Neutrophil (primary cell): ENCODE measurements at regions not wholly inside any gene's neighbourhood (a gene's known extent, or its start where the extent isn't known, plus 50 kb on each side); places are given as distances from the start of the nearest gene placed in this dataset.

Experiments used
- H3K27ac ChIP-seq: fragments of 200-600 bp; sonication (generic); 2 replicates; pipeline ENCODE4 v1.5.1; 2016; ENCODE audit warnings: mild to moderate bottlenecking, moderate library complexity
- H3K27me3 ChIP-seq: fragments of 200-600 bp; sonication (generic); 2 replicates; pipeline ENCODE4 v1.6.0; 2016; ENCODE audit warnings: mild to moderate bottlenecking
- H3K36me3 ChIP-seq: fragments of 200-600 bp; sonication (generic); 2 replicates; pipeline ENCODE4 v1.5.1; 2017
- H3K4me1 ChIP-seq, 2 experiments: fragments of 200-600 bp in 1 of 2; sonication (generic) in 1 of 2; 1 replicate in 1 of 2; 2 replicates in 1 of 2; pipeline versions ENCODE4 v1.5.1 to v1.6.1; 2013 to 2016; ENCODE audit warnings: low read depth in 1 of 2, low read length in 1 of 2, mild to moderate bottlenecking in 1 of 2, moderate library complexity in 1 of 2; ENCODE audit not compliant: control insufficient read depth in 1 of 2, insufficient read depth in 1 of 2
- H3K4me3 ChIP-seq, 2 experiments: fragments of 200-600 bp in 1 of 2; sonication (generic) in 1 of 2; 1 replicate in 1 of 2; 2 replicates in 1 of 2; pipeline ENCODE4 v1.5.1; 2013 to 2016; ENCODE audit warnings: low read depth in 1 of 2, low read length in 1 of 2, mild to moderate bottlenecking in 1 of 2, moderate library complexity in 1 of 2
- H3K9me3 ChIP-seq: fragments of 200-600 bp; sonication (generic); 2 replicates; pipeline ENCODE4 v1.5.1; 2016
- CTCF ChIP-seq: fragments of 200-600 bp; sonication (generic); IDR thresholded peaks from 2 replicates; pipeline ENCODE4 v1.5.1; 2016; ENCODE audit warnings: antibody characterized with exemption

DNA sequence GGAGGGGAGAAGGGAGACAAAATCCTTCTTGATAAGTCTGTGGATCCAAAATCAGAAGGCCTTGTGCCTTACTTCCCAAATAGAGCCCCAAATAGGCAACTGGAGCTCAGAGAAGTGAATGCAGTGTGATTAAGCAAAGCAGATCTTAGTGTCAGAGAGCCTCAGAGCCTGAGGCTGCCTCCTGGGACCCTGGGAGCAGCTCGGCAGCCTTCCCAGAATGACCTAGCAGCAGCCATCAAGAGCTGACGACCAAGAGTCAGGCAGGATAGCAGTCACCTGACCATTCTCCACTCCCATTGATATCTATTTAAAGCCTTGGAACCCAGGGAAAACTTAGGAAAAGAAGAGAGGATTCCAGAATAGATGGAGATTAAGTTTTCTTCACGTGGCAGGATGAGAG, 78.0 kb upstream of the SMYD2 start:
- H3K4me3 ChIP-seq: no peak overlapping the region
- H3K9me3 ChIP-seq: no peaks in the 10 kb centered on the region
- H3K36me3 ChIP-seq: no peaks in the 10 kb centered on the region
- TF ChIP-seq CTCF: no peak
- H3K4me1 ChIP-seq: no peaks in the 10 kb centered on the region
- no peak overlapping the region for H3K27ac ChIP-seq
- peaks cover 8% of the 10 kb centered on the region for H3K27me3 ChIP-seq

DNA sequence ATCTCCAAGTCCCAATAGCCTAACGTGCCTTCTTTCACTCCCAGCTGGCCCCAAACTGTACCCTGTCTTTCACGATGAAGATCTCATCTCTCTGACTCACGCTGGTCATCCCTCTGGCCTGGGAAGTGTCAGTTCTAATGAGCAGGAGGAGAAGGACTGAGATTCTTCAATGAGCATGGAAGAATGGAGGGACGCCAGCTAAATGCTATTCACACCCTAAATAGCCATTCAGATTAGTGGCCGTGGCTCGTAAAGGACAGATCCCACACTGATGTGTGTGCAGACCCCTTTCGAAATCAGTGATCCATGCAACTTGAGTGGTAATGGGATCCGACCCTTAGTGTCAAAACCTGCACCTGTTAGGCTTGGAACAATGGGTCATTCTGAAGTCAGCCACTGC, 75.9 kb upstream of the SMYD2 start:
- no peak overlapping the region for H3K27ac ChIP-seq
- no peak overlapping the region for H3K4me3 ChIP-seq
- no peaks in the 10 kb centered on the region for H3K36me3 ChIP-seq
- peaks cover 8% of the 10 kb centered on the region for H3K27me3 ChIP-seq
- H3K9me3 ChIP-seq: no peaks in the 10 kb centered on the region
- TF ChIP-seq CTCF: no peak
- peaks cover 0 to 5% of the 10 kb centered on the region in 2 experiments for H3K4me1 ChIP-seq

DNA sequence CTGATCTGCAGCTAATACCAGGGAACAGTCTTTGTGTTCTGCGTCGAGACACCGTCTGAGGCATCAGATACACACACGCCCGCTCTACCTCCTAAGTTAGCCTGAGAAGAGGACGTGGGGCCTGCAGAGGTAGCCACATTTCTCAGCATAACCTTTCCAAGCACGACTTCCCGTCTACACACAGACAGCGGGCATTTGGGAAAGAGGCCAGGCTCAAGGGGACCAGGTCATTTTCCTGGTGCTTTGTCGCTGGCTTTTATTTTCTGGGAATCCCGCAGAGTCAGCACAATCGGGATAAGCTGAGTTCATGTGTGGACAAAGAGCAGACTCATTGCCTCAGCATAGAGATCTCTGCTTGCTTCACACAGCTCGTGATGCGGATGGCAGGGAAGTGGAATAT, 72.5 kb upstream of the SMYD2 start:
- TF ChIP-seq CTCF: no peak
- Histone ChIP-seq H3K4me3 (no peak overlapping the region), H3K9me3 (no peaks in the 10 kb centered on the region), H3K36me3 (no peaks in the 10 kb centered on the region), H3K4me1 (peaks cover 0 to 5% of the 10 kb centered on the region in 2 experiments), H3K27me3 (peaks cover 14% of the 10 kb centered on the region), H3K27ac (no peak overlapping the region)

GRCh38 chr1:214209260-214209808, 71.6 kb upstream of the SMYD2 start:
- no peaks in the 10 kb centered on the region for H3K36me3 ChIP-seq
- no peak overlapping the region for H3K4me3 ChIP-seq
- no peak for TF ChIP-seq CTCF
- H3K4me1 ChIP-seq: peaks cover 0 to 5% of the 10 kb centered on the region in 2 experiments
- peaks cover 23% of the 10 kb centered on the region for H3K27me3 ChIP-seq
- H3K9me3 ChIP-seq: no peaks in the 10 kb centered on the region
- H3K27ac ChIP-seq: no peak overlapping the region

DNA sequence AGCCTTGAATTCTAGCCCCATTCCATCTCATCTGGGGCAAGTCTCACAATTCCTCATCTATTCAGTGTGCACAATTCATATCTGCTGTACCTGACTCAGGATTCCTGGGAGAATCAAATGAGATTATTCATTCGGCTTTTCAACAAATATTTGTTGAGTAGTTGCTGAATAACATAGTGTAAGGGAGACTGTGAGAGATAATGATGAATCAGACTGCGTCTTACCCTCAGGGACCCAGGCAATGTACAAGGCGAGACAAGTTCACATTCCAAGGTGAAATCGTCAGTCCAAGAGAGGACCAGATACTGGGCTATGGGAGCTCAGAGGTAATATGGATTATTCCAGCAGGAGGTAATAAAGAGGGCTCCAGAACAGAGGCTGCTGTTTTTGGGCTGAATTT, 67.8 kb upstream of the SMYD2 start:
- no peak for TF ChIP-seq CTCF
- Histone ChIP-seq H3K9me3 (no peaks in the 10 kb centered on the region), H3K36me3 (no peaks in the 10 kb centered on the region), H3K27ac (no peak overlapping the region), H3K4me3 (no peak overlapping the region), H3K4me1 (peaks cover 0 to 5% of the 10 kb centered on the region in 2 experiments), H3K27me3 (peaks cover 46% of the 10 kb centered on the region)

DNA sequence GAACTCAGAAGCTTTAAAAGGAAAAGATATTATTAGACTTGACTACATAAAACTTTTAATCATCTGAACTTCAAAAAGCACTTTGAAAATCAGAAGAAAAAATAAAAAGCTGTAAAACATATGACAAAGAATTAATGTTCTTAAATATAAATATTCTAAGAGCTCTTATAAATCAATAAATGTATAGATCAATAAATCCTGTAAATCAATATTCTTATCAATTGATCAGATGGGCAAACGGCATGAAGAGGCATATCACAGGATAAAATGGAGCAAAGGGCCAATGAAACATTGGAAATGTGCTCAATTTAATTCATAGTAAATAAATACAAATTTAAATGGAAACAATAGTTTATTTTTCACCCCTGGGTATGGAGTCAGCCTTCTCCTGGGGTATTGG, 66.1 kb upstream of the SMYD2 start:
- Histone ChIP-seq H3K4me3 (no peak overlapping the region), H3K27ac (no peak overlapping the region), H3K9me3 (no peaks in the 10 kb centered on the region), H3K27me3 (peaks cover 61% of the 10 kb centered on the region), H3K36me3 (no peaks in the 10 kb centered on the region), H3K4me1 (no peaks in the 10 kb centered on the region)
- no peak for TF ChIP-seq CTCF
